ENCODE measurements at regions not wholly inside any gene's neighbourhood (a gene's known extent, or its start where the extent isn't known, plus 50 kb on each side); places are given as distances from the start of the nearest gene placed in this dataset.

DNA sequence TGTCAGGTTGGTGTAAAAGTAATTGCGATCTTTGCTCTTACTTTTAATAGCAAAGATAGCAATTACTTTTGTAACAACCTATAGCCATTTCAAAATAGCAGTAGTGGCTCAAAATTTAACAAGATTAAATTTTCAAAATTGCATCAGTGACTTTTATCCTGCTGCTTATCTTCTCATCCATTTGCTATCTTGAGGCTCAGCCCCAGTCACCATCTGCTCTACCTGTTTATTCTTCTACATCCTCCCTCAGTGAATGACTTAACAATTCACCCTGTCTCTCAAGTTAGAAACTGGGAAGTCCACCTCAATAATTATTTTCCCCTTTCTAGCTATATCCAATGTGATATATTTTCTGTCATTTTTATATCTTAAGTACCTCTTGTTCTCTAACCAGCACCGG lies 148.6 kb upstream of the ZNF804A start:
- Histone ChIP-seq H3K27me3 (ENCODE audit: insufficient read depth) (no peaks in the 10 kb centered on the region), H3K79me2 (replicated peaks; ENCODE audit: insufficient read depth) (no peaks in the 10 kb centered on the region), H3K27ac (ENCODE audit: low read depth) (no peak overlapping the region), H3F3A (replicated peaks; ENCODE audit: low read depth) (no peaks in the 10 kb centered on the region), H3K4me2 (no peak overlapping the region), H3K36me3 (ENCODE audit: insufficient read depth) (no peaks in the 10 kb centered on the region), H2AFZ (no peak overlapping the region), H4K20me1 (replicated peaks; ENCODE audit: insufficient read depth) (no peaks in the 10 kb centered on the region), H3K4me3 (no peak overlapping the region), H3K9me2 (ENCODE audit: insufficient read depth) (no peaks in the 10 kb centered on the region), H3K4me1 (ENCODE audit: insufficient read depth) (no peaks in the 10 kb centered on the region)
- Mint-ChIP-seq H3K27me3 (ENCODE audit: insufficient read depth, low read depth, poor library complexity) (no peaks in the 10 kb centered on the region), H3K4me1 (no peaks in the 10 kb centered on the region), H3K27ac (no peak overlapping the region), H3K9me3 (no peaks in the 10 kb centered on the region), H3K36me3 (ENCODE audit: low read depth) (no peaks in the 10 kb centered on the region), H3K4me3 (no peak overlapping the region)
- TF ChIP-seq EZH2 (IDR thresholded peaks at IDR 0.05; ENCODE audit: low read depth, unreplicated experiment): no peak
- TF ChIP-seq JUNB (IDR thresholded peaks at IDR 0.05; ENCODE audit: unreplicated experiment): no peak
- no peak for TF ChIP-seq STAT1 (IDR thresholded peaks at IDR 0.05; ENCODE audit: unreplicated experiment)
- TF ChIP-seq CREB1 (CRISPR knock-in tag; IDR thresholded peaks at IDR 0.05; ENCODE audit: low read depth): no peak
- no peak for TF ChIP-seq ZNF331 (CRISPR knock-in tag; IDR thresholded peaks at IDR 0.05; ENCODE audit: low read depth)
- TF ChIP-seq, protein P1, sequence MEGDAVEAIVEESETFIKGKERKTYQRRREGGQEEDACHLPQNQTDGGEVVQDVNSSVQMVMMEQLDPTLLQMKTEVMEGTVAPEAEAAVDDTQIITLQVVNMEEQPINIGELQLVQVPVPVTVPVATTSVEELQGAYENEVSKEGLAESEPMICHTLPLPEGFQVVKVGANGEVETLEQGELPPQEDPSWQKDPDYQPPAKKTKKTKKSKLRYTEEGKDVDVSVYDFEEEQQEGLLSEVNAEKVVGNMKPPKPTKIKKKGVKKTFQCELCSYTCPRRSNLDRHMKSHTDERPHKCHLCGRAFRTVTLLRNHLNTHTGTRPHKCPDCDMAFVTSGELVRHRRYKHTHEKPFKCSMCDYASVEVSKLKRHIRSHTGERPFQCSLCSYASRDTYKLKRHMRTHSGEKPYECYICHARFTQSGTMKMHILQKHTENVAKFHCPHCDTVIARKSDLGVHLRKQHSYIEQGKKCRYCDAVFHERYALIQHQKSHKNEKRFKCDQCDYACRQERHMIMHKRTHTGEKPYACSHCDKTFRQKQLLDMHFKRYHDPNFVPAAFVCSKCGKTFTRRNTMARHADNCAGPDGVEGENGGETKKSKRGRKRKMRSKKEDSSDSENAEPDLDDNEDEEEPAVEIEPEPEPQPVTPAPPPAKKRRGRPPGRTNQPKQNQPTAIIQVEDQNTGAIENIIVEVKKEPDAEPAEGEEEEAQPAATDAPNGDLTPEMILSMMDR (conservative IDR thresholded peaks at IDR 0.05; ENCODE audit: low read depth in 2 of 2): no peak
- TF ChIP-seq ZNF114 (CRISPR knock-in tag; IDR thresholded peaks at IDR 0.05): no peak
- TF ChIP-seq POLR2AphosphoS5 (IDR thresholded peaks at IDR 0.05; ENCODE audit: low read depth): no peak
- TF ChIP-seq, protein P2, sequence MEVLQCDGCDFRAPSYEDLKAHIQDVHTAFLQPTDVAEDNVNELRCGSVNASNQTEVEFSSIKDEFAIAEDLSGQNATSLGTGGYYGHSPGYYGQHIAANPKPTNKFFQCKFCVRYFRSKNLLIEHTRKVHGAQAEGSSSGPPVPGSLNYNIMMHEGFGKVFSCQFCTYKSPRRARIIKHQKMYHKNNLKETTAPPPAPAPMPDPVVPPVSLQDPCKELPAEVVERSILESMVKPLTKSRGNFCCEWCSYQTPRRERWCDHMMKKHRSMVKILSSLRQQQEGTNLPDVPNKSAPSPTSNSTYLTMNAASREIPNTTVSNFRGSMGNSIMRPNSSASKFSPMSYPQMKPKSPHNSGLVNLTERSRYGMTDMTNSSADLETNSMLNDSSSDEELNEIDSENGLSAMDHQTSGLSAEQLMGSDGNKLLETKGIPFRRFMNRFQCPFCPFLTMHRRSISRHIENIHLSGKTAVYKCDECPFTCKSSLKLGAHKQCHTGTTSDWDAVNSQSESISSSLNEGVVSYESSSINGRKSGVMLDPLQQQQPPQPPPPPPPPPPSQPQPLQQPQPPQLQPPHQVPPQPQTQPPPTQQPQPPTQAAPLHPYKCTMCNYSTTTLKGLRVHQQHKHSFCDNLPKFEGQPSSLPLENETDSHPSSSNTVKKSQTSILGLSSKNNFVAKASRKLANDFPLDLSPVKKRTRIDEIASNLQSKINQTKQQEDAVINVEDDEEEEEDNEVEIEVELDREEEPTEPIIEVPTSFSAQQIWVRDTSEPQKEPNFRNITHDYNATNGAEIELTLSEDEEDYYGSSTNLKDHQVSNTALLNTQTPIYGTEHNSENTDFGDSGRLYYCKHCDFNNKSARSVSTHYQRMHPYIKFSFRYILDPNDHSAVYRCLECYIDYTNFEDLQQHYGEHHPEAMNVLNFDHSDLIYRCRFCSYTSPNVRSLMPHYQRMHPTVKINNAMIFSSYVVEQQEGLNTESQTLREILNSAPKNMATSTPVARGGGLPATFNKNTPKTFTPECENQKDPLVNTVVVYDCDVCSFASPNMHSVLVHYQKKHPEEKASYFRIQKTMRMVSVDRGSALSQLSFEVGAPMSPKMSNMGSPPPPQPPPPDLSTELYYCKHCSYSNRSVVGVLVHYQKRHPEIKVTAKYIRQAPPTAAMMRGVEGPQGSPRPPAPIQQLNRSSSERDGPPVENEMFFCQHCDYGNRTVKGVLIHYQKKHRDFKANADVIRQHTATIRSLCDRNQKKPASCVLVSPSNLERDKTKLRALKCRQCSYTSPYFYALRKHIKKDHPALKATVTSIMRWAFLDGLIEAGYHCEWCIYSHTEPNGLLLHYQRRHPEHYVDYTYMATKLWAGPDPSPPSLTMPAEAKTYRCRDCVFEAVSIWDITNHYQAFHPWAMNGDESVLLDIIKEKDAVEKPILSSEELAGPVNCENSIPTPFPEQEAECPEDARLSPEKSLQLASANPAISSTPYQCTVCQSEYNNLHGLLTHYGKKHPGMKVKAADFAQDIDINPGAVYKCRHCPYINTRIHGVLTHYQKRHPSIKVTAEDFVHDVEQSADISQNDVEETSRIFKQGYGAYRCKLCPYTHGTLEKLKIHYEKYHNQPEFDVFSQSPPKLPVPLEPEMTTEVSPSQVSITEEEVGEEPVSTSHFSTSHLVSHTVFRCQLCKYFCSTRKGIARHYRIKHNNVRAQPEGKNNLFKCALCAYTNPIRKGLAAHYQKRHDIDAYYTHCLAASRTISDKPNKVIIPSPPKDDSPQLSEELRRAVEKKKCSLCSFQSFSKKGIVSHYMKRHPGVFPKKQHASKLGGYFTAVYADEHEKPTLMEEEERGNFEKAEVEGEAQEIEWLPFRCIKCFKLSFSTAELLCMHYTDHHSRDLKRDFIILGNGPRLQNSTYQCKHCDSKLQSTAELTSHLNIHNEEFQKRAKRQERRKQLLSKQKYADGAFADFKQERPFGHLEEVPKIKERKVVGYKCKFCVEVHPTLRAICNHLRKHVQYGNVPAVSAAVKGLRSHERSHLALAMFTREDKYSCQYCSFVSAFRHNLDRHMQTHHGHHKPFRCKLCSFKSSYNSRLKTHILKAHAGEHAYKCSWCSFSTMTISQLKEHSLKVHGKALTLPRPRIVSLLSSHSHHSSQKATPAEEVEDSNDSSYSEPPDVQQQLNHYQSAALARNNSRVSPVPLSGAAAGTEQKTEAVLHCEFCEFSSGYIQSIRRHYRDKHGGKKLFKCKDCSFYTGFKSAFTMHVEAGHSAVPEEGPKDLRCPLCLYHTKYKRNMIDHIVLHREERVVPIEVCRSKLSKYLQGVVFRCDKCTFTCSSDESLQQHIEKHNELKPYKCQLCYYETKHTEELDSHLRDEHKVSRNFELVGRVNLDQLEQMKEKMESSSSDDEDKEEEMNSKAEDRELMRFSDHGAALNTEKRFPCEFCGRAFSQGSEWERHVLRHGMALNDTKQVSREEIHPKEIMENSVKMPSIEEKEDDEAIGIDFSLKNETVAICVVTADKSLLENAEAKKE (CRISPR knock-in tag; IDR thresholded peaks at IDR 0.05): no peak
- TF ChIP-seq, protein P3, sequence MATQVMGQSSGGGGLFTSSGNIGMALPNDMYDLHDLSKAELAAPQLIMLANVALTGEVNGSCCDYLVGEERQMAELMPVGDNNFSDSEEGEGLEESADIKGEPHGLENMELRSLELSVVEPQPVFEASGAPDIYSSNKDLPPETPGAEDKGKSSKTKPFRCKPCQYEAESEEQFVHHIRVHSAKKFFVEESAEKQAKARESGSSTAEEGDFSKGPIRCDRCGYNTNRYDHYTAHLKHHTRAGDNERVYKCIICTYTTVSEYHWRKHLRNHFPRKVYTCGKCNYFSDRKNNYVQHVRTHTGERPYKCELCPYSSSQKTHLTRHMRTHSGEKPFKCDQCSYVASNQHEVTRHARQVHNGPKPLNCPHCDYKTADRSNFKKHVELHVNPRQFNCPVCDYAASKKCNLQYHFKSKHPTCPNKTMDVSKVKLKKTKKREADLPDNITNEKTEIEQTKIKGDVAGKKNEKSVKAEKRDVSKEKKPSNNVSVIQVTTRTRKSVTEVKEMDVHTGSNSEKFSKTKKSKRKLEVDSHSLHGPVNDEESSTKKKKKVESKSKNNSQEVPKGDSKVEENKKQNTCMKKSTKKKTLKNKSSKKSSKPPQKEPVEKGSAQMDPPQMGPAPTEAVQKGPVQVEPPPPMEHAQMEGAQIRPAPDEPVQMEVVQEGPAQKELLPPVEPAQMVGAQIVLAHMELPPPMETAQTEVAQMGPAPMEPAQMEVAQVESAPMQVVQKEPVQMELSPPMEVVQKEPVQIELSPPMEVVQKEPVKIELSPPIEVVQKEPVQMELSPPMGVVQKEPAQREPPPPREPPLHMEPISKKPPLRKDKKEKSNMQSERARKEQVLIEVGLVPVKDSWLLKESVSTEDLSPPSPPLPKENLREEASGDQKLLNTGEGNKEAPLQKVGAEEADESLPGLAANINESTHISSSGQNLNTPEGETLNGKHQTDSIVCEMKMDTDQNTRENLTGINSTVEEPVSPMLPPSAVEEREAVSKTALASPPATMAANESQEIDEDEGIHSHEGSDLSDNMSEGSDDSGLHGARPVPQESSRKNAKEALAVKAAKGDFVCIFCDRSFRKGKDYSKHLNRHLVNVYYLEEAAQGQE (IDR thresholded peaks at IDR 0.05; ENCODE audit: unreplicated experiment): no peak
- TF ChIP-seq NANOG (IDR thresholded peaks at IDR 0.05; ENCODE audit: borderline replicate concordance): no peak
- TF ChIP-seq, protein P4, sequence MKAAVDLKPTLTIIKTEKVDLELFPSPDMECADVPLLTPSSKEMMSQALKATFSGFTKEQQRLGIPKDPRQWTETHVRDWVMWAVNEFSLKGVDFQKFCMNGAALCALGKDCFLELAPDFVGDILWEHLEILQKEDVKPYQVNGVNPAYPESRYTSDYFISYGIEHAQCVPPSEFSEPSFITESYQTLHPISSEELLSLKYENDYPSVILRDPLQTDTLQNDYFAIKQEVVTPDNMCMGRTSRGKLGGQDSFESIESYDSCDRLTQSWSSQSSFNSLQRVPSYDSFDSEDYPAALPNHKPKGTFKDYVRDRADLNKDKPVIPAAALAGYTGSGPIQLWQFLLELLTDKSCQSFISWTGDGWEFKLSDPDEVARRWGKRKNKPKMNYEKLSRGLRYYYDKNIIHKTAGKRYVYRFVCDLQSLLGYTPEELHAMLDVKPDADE (IDR thresholded peaks at IDR 0.05): no peak
- TF ChIP-seq EZH2phosphoT487 (IDR thresholded peaks at IDR 0.05; ENCODE audit: unreplicated experiment): no peak
- ATAC-seq (no peak), DNase-seq (ENCODE audit: low spot score) (no peak)

All from GM23338 (cell line).